ENCODE measurements at regions not wholly inside any gene's neighbourhood (a gene's known extent, or its start where the extent isn't known, plus 50 kb on each side); places are given as distances from the start of the nearest gene placed in this dataset.
"Not testable (repeated sequence)": the region's sequence is repeated elsewhere in the genome, so short reads cannot be mapped to it uniquely, and the experiment has no call there.

GRCh38 chr15:62666046-62666445 is 376.5 kb upstream of the TPM1 start:
- no peak for DNase-seq (ENCODE audit: low read depth, low spot score)
- in situ Hi-C loops (cut with HindIII; ENCODE audit: low pct_unique_long_range_greater_than_20kb, low sequenced_read_pairs): no loop called here

GRCh38 chr15:62672268-62672667 is 370.3 kb upstream of the TPM1 start:
- in situ Hi-C loops (cut with HindIII; ENCODE audit: low pct_unique_long_range_greater_than_20kb, low sequenced_read_pairs): no loop called here
- no peak for DNase-seq (ENCODE audit: low read depth, low spot score)

GRCh38 chr15:62676891-62677290 is 365.7 kb upstream of the TPM1 start:
- DNase-seq (ENCODE audit: low read depth, low spot score): no peak
- in situ Hi-C loops (cut with HindIII; ENCODE audit: low pct_unique_long_range_greater_than_20kb, low sequenced_read_pairs): no loop called here

- DNase-seq (ENCODE audit: low read depth, low spot score): no peak
- in situ Hi-C loops (cut with HindIII; ENCODE audit: low pct_unique_long_range_greater_than_20kb, low sequenced_read_pairs): no loop called here
Observed at GRCh38 chr15:62681939-62682896, 360.3 kb upstream of the TPM1 start.

GRCh38 chr15:62683192-62683591 is 359.4 kb upstream of the TPM1 start:
- DNase-seq (ENCODE audit: low read depth, low spot score); in situ Hi-C loops (cut with HindIII; ENCODE audit: low pct_unique_long_range_greater_than_20kb, low sequenced_read_pairs): not testable (repeated sequence)

GRCh38 chr15:62684123-62684808 is 358.3 kb upstream of the TPM1 start:
- no peak for DNase-seq (ENCODE audit: low read depth, low spot score)
- in situ Hi-C loops (cut with HindIII; ENCODE audit: low pct_unique_long_range_greater_than_20kb, low sequenced_read_pairs): no loop called here

GRCh38 chr15:62691008-62691407 is 351.5 kb upstream of the TPM1 start:
- no peak for DNase-seq (ENCODE audit: low read depth, low spot score)
- in situ Hi-C loops (cut with HindIII; ENCODE audit: low pct_unique_long_range_greater_than_20kb, low sequenced_read_pairs): no loop called here

- in situ Hi-C loops (cut with HindIII; ENCODE audit: low pct_unique_long_range_greater_than_20kb, low sequenced_read_pairs): no loop called here
- DNase-seq (ENCODE audit: low read depth, low spot score): no peak
Observed at GRCh38 chr15:62697636-62698035, 344.9 kb upstream of the TPM1 start.

GRCh38 chr15:62698646-62699045 is 343.9 kb upstream of the TPM1 start:
- in situ Hi-C loops (cut with HindIII; ENCODE audit: low pct_unique_long_range_greater_than_20kb, low sequenced_read_pairs): no loop called here

GRCh38 chr15:62706317-62706716 is 336.2 kb upstream of the TPM1 start:
- DNase-seq (ENCODE audit: low read depth, low spot score): peak; percentile 18
- in situ Hi-C loops (cut with HindIII; ENCODE audit: low pct_unique_long_range_greater_than_20kb, low sequenced_read_pairs): no loop called here

More at GRCh38 chr15:62698646-62699045, 343.9 kb upstream of the TPM1 start:
- DNase-seq (ENCODE audit: low read depth, low spot score): no peak

GRCh38 chr15:62708470-62708869 is 334.1 kb upstream of the TPM1 start:
- in situ Hi-C loops (cut with HindIII; ENCODE audit: low pct_unique_long_range_greater_than_20kb, low sequenced_read_pairs): no loop called here
- DNase-seq (ENCODE audit: low read depth, low spot score): no peak

- in situ Hi-C loops (cut with HindIII; ENCODE audit: low pct_unique_long_range_greater_than_20kb, low sequenced_read_pairs): no loop called here
- no peak for DNase-seq (ENCODE audit: low read depth, low spot score)
Observed at GRCh38 chr15:62709261-62709660, 333.3 kb upstream of the TPM1 start.

- in situ Hi-C loops (cut with HindIII; ENCODE audit: low pct_unique_long_range_greater_than_20kb, low sequenced_read_pairs): no loop called here
- DNase-seq (ENCODE audit: low read depth, low spot score): no peak
Observed at GRCh38 chr15:62711691-62712454, 330.7 kb upstream of the TPM1 start.

GRCh38 chr15:62712455-62712839 is 330.1 kb upstream of the TPM1 start:
- DNase-seq (ENCODE audit: low read depth, low spot score): no peak
- in situ Hi-C loops (cut with HindIII; ENCODE audit: low pct_unique_long_range_greater_than_20kb, low sequenced_read_pairs): no loop called here

GRCh38 chr15:62715946-62716345 is 326.6 kb upstream of the TPM1 start:
- DNase-seq (ENCODE audit: low read depth, low spot score): no peak
- in situ Hi-C loops (cut with HindIII; ENCODE audit: low pct_unique_long_range_greater_than_20kb, low sequenced_read_pairs): no loop called here

- DNase-seq (ENCODE audit: low read depth, low spot score): no peak
- in situ Hi-C loops (cut with HindIII; ENCODE audit: low pct_unique_long_range_greater_than_20kb, low sequenced_read_pairs): no loop called here
Observed at GRCh38 chr15:62717496-62717895, 325.1 kb upstream of the TPM1 start.

- in situ Hi-C loops (cut with HindIII; ENCODE audit: low pct_unique_long_range_greater_than_20kb, low sequenced_read_pairs): no loop called here
- DNase-seq (ENCODE audit: low read depth, low spot score): no peak
Observed at GRCh38 chr15:62719316-62719715, 323.2 kb upstream of the TPM1 start.

GRCh38 chr15:62722237-62722636 is 320.3 kb upstream of the TPM1 start:
- in situ Hi-C loops (cut with HindIII; ENCODE audit: low pct_unique_long_range_greater_than_20kb, low sequenced_read_pairs): no loop called here

More at GRCh38 chr15:62722237-62722636, 320.3 kb upstream of the TPM1 start:
- no peak for DNase-seq (ENCODE audit: low read depth, low spot score)

Data from SK-MEL-5 (cell line).